IMR-90 (cell line): ENCODE measurements at regions not wholly inside any gene's neighbourhood (a gene's known extent, or its start where the extent isn't known, plus 50 kb on each side); places are given as distances from the start of the nearest gene placed in this dataset.

Source experiments
- MAFK ChIP-seq: IDR thresholded peaks from 2 replicates; pipeline ENCODE4 v1.6.1; 2012; ENCODE audit warnings: low read depth, low read length, improper control_type of control experiment
- TF ChIP-seq, protein P1 (sequence below): fragments of 150-350 bp; IDR thresholded peaks from 2 replicates; pipeline ENCODE4 v1.6.1; 2017; ENCODE audit warnings: mild to moderate bottlenecking, antibody characterized with exemption, low read length, low read depth
- TF ChIP-seq, protein P2 (sequence below): conservative IDR thresholded peaks from 2 replicates; pipeline ENCODE4 v1.5.1; 2012; ENCODE audit warnings: mild to moderate bottlenecking, low read depth, low read length, improper control_type of control experiment

DNA sequence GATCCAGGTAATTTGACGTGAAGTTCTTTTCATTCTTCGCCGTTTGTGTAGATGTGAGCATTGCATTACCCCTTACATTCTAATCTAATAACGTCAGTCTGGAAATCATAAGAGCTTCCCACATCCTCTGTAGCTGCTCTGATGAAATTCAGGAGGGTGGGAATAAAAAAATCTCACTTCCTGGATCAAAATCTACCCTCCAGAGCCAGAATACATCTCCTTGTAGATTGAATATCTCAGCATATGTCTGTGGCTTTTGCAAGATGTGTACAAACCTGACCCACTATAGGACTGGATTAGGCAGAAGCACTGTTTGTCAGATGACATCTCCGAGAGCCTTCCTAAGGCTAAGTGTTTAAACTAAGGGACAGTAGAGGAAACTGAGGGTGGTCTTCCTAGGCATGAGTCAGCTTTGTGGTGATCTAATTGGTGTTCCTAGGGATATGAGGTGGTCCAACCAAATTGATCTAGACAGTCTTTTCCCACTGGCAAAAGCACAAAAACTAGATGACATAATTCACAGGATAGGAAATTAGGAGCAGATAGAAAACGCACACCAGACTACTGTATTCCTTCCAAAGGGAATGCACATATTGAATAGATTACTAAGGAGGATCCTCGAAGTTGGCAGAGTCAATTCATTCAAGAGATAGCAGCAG, 216.3 kb upstream of the LRTM1 start:
- TF ChIP-seq MAFK: no peak
- TF ChIP-seq, protein P1, sequence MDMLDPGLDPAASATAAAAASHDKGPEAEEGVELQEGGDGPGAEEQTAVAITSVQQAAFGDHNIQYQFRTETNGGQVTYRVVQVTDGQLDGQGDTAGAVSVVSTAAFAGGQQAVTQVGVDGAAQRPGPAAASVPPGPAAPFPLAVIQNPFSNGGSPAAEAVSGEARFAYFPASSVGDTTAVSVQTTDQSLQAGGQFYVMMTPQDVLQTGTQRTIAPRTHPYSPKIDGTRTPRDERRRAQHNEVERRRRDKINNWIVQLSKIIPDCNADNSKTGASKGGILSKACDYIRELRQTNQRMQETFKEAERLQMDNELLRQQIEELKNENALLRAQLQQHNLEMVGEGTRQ: no peak
- TF ChIP-seq, protein P2, sequence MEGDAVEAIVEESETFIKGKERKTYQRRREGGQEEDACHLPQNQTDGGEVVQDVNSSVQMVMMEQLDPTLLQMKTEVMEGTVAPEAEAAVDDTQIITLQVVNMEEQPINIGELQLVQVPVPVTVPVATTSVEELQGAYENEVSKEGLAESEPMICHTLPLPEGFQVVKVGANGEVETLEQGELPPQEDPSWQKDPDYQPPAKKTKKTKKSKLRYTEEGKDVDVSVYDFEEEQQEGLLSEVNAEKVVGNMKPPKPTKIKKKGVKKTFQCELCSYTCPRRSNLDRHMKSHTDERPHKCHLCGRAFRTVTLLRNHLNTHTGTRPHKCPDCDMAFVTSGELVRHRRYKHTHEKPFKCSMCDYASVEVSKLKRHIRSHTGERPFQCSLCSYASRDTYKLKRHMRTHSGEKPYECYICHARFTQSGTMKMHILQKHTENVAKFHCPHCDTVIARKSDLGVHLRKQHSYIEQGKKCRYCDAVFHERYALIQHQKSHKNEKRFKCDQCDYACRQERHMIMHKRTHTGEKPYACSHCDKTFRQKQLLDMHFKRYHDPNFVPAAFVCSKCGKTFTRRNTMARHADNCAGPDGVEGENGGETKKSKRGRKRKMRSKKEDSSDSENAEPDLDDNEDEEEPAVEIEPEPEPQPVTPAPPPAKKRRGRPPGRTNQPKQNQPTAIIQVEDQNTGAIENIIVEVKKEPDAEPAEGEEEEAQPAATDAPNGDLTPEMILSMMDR: no peak
